ENCODE measurements at regions not wholly inside any gene's neighbourhood (a gene's known extent, or its start where the extent isn't known, plus 50 kb on each side); places are given as distances from the start of the nearest gene placed in this dataset.

- TF ChIP-seq ZBTB21 (CRISPR knock-in tag; IDR thresholded peaks at IDR 0.05; ENCODE audit: borderline replicate concordance) (no peak), TCF7 (CRISPR knock-in tag; IDR thresholded peaks at IDR 0.05; ENCODE audit: low read depth) (no peak), CTCF (IDR thresholded peaks at IDR 0.05) (no peak), FOXP1 (CRISPR knock-in tag; IDR thresholded peaks at IDR 0.05; ENCODE audit: borderline replicate concordance) (no peak), RORB (CRISPR knock-in tag; IDR thresholded peaks at IDR 0.05) (no peak), IRF2 (CRISPR knock-in tag; IDR thresholded peaks at IDR 0.05; ENCODE audit: borderline replicate concordance, low read depth) (no peak), CREM (CRISPR knock-in tag; IDR thresholded peaks at IDR 0.05) (no peak), NFE2L1 (CRISPR knock-in tag; IDR thresholded peaks at IDR 0.05) (no peak), TEAD1 (CRISPR knock-in tag; IDR thresholded peaks at IDR 0.05) (no peak), ATF2 (CRISPR knock-in tag; IDR thresholded peaks at IDR 0.05; ENCODE audit: borderline replicate concordance, low read depth) (no peak), CBFB (CRISPR knock-in tag; IDR thresholded peaks at IDR 0.05; ENCODE audit: low read depth) (no peak), AFF4 (CRISPR knock-in tag; IDR thresholded peaks at IDR 0.05; ENCODE audit: borderline replicate concordance) (no peak)
- TF ChIP-seq, protein P1, sequence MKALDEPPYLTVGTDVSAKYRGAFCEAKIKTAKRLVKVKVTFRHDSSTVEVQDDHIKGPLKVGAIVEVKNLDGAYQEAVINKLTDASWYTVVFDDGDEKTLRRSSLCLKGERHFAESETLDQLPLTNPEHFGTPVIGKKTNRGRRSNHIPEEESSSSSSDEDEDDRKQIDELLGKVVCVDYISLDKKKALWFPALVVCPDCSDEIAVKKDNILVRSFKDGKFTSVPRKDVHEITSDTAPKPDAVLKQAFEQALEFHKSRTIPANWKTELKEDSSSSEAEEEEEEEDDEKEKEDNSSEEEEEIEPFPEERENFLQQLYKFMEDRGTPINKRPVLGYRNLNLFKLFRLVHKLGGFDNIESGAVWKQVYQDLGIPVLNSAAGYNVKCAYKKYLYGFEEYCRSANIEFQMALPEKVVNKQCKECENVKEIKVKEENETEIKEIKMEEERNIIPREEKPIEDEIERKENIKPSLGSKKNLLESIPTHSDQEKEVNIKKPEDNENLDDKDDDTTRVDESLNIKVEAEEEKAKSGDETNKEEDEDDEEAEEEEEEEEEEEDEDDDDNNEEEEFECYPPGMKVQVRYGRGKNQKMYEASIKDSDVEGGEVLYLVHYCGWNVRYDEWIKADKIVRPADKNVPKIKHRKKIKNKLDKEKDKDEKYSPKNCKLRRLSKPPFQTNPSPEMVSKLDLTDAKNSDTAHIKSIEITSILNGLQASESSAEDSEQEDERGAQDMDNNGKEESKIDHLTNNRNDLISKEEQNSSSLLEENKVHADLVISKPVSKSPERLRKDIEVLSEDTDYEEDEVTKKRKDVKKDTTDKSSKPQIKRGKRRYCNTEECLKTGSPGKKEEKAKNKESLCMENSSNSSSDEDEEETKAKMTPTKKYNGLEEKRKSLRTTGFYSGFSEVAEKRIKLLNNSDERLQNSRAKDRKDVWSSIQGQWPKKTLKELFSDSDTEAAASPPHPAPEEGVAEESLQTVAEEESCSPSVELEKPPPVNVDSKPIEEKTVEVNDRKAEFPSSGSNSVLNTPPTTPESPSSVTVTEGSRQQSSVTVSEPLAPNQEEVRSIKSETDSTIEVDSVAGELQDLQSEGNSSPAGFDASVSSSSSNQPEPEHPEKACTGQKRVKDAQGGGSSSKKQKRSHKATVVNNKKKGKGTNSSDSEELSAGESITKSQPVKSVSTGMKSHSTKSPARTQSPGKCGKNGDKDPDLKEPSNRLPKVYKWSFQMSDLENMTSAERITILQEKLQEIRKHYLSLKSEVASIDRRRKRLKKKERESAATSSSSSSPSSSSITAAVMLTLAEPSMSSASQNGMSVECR (CRISPR knock-in tag; IDR thresholded peaks at IDR 0.05; ENCODE audit: borderline replicate concordance) = no peak
Measured at GRCh38 chr3:20405231-20405630, 219.2 kb upstream of the SGO1 start.
